Daoy (cell line): ENCODE measurements at regions not wholly inside any gene's neighbourhood (a gene's known extent, or its start where the extent isn't known, plus 50 kb on each side); places are given as distances from the start of the nearest gene placed in this dataset.

Experiments
- DNase-seq: peaks from one replicate; pipeline ENCODE4 v3.0.0-alpha.2; 2015; ENCODE audit warnings: low read depth

DNA sequence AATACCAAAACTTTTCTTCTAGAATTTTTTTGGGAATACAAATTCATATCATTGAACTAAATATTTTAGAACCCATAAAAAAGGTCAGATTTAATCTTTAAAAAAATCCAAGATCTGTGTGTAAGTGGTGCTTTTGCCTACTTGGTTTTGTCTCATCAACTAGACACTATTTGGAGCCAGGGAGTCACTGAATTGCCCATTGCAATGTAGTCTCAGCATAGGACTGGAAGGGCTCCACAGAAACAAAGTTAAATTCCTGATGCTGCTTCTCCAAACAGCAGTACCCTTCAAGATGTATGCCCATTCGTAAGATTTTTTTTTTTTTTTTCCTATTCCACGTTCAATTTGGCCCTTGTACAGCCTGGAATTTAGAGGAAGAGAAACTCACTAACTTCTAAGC lies 208.0 kb upstream of the MPDZ start:
- no peak for DNase-seq

DNA sequence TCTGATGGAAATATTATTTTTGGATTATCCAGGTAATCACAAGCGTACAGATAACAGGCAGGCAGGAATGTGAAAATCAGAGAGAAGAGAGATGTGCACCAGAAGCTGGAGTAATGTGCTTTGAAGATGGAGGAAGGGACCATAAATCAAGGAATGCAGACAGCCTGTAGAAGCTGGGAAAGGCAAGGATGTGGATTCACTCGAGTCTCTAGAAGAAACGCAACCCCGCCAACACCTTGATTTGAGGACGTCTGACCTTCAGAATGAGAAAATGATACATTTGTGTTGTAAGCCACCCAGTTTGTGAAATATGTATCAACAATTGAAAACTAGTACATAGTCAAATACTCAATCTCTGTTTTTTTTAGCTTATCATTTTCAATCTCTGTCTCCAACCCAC lies 207.6 kb upstream of the MPDZ start:
- no peak for DNase-seq

DNA sequence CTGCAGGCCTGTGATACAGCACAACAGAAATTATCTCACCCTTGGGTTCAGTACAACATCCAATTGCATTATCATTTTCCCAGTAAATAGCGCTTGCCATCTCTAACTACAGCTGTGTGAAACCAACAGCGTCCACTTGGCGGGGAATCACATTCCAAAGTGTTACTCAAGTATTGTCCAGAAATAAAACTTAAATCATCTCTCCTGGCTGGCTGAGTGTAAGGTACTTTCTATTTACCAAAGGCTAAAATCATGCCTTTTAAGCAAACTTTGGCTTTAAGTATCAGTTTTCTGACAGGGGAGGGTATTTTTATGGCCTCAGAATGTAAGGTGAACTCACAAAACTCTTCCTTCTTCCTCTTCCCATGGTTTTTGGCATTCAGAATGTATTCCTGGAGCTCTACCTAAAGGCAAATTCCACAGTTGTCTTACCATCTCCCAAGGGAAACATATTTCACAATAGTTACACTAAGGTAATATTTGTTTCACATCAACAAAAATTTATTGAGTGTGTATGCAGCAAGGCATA lies 205.6 kb upstream of the MPDZ start:
- DNase-seq = no peak

DNA sequence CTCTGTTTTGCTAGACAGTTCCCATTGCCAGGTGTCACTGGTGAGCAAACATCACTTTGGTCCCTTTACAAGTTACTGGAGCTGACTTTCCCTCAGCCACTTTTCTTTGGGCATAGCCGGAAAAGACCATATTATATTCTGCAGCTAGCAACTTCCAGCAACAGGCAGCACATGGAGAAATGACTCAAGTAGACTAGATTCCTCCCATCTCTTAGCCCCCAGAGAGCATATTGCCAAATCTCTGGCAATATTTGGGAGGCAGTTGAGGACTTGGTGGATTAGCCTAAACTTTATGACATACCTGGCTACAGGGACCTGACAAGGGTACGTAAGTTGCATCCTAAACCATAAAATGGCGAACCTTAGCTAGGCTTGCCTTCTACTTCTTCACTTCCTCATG lies 204.7 kb upstream of the MPDZ start:
- no peak for DNase-seq

DNA sequence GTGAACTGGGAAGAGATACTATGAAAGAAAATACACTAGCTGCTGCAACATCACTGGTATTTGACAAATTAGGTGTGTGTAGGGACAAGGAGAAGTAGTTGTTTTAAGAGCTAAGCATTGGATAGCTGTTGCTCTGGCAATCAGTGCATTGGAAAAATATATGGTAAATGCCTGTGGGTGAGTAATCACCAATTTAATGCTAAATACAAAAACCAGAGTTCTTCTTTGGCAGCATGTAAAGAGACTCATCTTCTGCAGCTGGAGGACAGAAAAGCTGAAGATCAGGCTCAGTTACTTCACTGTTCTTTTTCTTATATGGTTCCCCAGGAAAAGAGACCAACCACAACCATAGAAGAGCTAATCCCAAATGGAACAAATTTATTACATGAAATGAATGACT lies 201.8 kb upstream of the MPDZ start:
- no peak for DNase-seq

DNA sequence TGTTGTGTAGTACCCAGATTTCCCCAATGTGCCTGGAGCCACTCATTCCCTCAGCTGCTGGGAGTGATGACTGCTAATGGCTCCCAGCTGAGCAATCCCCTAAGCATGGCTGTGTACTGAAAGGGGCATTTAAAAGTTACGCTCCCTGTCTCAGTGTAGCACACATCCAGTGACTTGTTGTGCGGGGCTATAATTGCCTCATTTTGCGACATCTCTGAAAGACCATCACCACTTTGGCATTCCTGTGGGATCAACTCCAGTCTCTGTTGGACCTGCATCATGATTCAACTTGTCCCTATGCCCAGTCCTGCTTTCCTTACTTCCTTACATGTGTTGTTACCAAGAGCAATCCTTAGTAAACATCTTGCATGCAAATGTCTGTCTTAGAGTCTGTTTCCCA lies 201.2 kb upstream of the MPDZ start:
- no peak for DNase-seq

DNA sequence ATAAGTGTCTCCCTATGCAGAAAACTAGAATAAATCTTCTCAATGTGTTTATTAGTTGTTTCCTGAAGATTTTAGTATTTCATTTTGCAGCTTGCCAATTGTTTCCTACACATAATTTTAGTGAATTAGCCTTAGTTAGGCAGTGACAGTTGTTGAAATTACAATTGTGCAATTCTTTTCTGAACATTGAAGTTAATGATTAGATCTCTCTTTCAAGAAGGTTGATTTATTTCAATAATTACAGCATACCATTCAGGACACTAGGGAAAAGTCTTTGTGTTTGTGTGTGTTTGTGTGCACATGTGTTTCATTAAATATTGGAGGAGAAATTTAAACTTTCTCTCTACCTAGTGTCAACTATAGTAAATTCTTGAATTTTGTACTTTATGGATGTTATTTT lies 199.6 kb upstream of the MPDZ start:
- no peak for DNase-seq

DNA sequence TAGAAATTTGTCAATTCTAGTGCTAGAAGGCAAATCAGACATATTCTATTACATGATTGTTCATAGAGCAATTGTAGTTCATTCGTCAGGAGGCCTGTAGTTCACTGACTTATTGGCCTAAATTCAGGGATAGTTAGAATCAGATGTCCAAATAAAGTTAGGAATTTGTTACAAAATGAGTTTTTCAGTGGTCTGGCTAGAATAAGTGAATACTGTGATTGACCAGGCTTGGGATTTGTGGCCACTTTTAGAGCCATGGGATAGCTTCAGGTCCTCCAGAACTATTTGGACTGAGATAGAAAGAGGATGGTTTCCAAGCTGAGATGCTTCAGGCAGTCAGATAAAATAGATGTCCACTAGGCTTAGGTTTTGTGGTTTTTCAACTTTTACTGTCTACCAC lies 199.1 kb upstream of the MPDZ start:
- no peak for DNase-seq

DNA sequence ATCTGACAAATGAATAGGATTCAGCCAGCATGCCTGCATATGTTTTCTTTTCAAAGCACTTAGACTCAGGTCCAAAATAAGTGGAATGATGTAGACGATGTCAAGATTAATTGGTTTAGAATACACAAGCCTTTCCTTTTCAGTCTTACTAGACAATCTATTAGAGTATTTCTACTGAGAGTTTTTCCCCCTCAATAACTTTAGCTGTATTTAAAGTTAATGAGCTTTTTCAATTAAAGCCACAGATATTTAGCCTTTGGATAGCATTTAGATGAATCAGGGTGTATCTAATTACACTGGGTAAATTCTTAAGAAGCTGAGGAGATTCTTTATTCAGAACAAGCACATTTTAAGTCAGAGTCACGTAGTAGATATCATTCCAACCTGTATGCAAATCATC lies 198.7 kb upstream of the MPDZ start:
- no peak for DNase-seq

DNA sequence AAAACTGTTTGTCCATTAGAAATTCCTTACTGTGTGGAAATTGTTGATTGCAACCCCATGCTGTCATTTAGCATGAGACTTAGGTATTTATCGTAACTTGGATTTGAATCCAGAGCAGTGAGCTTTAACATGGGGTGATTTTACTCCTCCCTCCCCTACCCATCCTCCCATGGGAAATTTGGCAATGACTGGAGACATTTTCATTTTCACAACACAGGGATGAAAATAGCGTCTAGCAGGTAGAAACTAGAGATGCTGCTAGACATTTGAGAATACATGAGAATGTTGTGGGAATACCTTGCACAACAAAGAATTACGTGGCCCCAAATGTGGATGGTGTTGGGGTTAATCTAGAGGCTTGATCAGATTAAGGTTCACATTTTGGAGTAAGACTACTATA lies 191.3 kb upstream of the MPDZ start:
- DNase-seq = no peak

DNA sequence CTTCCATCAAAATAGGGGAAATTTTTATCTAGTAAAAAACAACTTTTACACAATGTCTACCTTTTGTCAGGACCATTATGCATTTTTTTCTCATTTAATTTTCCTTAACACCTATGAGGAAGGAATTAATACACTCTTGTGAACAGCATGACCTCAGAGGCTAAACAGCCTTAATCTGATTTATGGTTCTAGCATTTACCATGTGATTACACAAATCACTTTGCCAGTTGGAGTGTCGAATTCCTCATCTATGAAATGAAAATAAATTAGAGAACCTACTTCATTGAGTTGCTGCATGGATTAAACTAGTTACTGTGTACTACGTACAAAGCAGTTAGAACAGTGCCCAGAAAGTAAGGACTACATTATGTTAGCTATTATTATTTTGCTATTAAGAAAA lies 187.7 kb upstream of the MPDZ start:
- no peak for DNase-seq

DNA sequence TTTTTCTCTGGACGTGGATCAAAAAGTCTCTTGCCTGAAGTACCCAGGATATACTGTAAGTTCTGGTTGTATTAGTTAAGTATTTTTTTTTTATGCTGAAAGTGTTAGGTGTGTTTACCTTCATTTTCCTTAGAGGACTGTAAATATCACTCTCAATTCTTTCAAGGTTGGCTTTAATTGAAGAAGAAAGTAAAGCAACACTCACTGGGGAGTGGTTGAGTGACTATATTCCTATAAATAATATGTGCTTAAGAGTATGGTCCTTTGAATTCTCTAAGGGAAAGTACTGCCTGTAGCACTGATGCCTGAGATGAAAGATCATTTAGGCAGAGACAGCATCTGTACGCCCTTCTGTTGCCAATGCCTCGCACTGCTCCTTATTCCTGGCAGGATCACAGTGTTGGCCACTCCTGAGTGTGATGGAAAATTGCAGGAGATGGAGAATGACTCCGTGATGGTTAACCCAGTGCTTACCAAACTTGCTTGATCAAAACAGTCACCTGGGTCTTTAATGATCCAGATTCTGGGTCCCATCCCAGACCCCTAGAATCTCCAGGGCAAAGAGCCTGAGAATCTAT lies 182.0 kb upstream of the MPDZ start:
- no peak for DNase-seq

DNA sequence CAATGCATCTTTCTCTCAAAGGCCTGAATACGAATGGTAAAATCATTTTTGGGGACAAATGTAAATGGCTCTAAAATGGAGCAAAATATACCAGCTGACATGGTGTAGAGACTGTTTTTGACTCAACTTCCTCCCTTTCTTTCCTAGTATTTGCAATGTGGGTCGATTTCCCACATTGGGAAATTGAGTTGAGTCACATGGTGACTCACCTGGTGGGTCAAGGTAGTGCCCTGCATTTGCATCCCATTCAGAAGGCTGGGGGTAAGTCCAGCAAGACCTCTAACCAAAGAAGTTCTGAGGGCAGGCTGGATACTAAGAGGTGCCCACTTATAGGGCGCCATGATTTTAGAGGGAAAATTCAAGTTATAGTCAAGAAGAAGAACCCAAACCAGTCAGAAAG lies 179.6 kb upstream of the MPDZ start:
- peak; percentile 19 for DNase-seq

DNA sequence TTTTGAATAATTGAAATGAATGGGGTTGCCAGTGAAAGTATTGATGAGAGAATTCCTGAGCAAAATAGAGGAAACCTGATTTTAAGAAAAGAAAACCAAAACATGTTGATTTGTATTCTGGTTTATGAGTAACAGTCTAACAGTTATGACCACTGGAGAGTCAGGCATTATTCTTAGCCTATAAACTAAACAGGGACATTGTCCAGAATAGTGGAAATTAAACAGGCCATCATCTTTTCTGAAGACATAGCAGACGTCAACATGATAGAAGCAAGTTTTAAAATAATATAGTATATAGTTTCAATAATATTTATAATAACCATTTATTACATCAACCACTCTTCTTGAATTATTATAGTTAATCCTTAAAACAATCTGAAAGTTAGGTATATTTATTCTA lies 178.3 kb upstream of the MPDZ start:
- DNase-seq = no peak

DNA sequence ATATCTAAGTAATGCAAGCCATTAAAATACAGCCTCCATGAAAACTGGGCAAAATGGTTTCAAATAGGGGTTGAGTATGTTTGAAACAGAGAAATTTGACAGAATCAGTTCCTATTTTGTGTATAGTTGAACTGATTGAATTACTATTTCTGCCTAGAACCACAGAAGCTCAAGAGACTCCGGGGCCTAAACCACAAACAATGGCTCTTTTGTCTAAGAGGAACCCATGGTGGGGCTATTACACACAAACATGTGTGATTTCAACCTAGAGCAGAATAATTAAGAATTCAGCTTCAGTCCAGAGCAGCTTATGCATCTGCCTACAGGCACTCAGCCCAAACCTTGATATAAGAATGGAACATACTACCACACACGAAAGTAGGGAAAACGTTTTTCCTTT lies 171.2 kb upstream of the MPDZ start:
- peak; percentile 10 for DNase-seq

DNA sequence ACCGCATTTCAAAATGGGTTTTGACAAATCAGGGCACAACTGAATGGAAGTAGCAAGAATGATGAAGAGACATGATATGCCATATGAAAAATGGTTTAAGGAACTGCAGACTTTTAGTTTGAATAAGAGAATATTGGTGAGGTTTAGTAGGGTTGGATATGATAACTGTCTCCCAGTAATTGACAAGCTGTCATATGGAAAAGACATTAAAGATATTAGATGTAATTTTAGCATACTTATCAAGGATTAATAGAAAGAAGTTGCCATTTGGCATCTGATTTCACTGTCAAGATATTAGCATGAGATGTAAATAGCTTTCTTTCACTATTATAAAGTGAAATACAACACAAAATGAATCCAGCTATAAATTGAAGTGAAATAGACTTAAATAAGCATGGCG lies 169.0 kb upstream of the MPDZ start:
- no peak for DNase-seq

DNA sequence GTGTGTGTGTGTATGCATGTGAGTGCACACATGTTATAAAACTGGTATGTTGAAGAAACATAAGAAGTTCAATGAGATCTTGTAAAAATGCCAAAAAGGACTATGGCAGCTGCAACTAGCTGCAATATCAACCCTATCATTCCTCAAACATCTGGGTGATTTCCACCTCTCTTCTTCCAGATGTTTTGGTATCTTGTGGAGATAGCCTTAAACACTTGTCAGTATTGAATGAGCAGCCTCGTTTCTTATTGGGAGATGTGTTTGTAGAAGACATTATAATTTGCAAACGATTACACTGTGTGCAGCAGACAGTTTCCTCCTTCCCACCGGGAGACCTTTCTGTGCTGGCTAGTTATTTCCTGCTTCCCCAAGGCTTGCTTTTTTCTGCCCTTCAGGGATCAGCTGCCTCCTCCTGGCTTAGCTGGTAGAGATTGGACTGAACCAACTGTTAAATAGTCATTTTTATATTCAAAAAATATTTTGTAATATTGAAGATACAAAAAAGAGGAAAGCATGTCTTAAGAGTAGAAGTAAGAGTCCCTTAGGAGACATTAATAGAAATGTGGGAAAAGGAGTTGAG lies 168.4 kb upstream of the MPDZ start:
- DNase-seq = no peak

DNA sequence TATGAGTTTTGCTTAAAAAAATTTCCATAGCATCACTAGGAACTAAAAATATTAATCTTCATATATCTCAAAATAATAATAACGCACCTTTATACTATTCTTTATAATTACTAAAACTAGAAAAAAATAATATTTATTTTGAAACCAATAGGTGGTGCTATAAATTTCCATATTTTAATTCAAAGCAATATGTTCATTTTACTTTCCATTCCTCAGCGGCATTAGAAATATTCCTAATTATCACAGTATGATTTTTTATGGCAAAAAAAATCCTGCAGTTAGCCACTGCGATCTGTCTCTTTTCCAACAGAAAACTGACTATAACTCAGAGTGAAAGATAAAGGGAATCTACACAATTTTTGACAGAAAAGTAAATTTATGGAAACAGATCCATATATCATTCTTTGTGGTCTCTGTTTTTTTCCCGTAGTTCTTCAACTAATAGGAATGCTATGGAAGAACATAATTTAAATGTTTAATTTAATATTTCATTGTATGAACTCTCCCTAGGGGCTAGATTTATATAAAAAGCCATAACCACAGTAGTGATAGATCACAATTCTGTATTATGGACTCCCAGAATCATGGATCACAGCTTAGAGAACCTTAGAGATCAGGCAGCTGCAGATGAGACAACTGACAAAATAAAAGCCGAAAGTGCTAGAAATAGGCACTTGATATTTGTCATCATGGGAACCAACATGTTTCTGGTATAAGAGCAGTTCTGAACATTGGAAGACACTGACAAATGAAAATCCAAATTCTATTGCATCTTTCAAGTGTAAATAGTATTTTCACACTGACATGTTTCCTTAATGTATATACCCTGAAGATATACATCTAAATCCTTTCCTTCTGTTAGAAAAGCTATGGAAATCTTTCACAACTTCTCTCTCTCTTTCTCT lies 167.7 kb upstream of the MPDZ start:
- no peak for DNase-seq

DNA sequence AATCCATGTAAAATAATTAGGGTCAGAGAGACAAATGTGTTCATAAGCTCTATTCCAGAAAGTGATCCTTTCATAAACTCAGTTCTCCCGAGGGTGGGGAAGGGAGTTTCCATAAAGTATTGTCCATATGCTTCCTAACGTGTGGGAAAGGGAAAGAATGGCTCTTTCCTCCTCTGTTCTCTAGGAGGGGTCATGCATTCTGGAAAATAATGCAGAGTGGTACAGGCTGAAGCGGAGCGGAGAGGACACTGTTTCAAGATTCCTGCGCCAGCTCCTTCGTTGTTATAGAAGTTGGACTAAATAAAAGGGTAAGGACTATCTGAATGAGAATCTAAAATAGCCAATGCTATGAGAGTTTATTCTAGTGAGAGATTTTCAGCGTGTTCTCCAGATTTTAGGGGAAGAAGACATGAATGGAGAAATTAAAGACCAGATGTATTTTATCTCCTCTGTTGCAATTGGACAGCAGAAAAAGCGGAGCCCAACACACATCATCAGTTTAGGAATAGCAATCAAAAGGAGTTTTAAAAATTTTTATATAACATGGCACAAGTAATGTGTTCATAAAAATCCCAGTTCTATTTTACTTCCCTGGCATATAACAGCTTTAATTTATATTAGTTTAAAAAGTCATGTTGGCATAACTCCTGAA lies 166.9 kb upstream of the MPDZ start:
- DNase-seq = no peak

DNA sequence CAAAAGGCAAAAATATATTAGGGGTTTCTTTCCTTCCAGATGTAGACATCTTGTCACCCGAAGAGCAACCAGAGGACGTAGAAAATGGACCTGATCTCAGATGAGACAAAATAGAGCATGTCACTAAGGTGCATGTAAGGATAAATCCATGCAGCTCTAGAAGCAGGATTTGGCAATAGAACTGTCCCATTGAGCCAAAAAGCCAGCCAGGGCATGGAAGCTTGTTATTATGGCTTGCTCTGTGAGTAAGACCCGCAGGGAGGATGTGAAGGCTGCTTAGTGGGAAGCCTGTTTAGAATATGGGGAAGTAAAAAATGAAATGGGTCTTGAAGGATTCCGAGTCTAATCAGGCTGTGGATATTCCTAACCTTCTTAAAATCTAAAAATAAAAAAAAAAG lies 165.6 kb upstream of the MPDZ start:
- peak; percentile 19 for DNase-seq

DNA sequence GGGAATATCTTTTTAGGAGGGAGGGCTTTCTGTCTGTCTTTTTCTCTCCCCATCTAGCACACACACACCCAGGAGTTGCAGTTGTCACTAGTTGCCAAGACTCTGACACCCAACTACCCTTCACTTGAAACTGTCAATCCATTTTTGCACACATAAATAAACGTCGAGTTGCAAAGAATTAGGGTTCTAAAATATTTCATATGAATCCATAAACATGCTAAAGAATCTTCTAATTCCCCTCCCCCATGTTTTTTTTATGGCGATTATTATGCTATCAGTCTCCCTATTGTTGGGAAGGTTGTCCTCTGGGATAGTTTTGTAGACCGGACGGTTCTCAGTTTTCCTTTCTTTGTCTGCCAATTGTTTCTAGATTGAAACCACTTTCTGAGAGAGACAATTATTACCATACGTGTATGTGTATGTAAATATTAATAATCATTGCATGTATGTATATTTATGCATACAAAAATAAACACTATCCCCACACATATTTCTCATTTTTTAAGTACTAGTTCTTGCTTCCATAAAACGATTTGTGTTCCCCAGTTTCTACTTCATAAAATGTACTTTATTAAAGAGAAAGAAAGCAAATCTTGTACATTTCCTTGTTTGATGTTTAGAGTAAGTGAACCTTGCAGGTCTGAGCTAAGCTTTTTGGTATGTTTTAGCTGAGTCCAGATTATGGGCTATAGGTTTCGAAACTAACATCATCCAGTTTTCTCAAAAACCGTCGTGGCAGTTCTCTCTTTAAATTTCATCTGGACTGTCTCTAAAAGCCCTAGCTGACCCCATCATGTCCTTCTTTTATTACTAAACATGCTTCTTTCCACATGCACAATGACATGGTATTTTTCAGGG lies 165.0 kb upstream of the MPDZ start:
- DNase-seq = no peak
